ENCODE measurements at regions not wholly inside any gene's neighbourhood (a gene's known extent, or its start where the extent isn't known, plus 50 kb on each side); places are given as distances from the start of the nearest gene placed in this dataset.
"Not testable (repeated sequence)": the region's sequence is repeated elsewhere in the genome, so short reads cannot be mapped to it uniquely, and the experiment has no call there.

GRCh38 chr6:78533426-78533825 lies 333.9 kb upstream of the IRAK1BP1 start:
- Histone ChIP-seq H3K36me3 (ENCODE audit: low read depth, missing control alignments) (no peaks in the 10 kb centered on the region), H3K4me3 (no peak overlapping the region), H3K9me3 (no peaks in the 10 kb centered on the region), H3K4me1 (no peaks in the 10 kb centered on the region), H3K27ac (no peak overlapping the region), H3K27me3 (no peaks in the 10 kb centered on the region)
- TF ChIP-seq CTCF (IDR thresholded peaks at IDR 0.05) (no peak), POLR2A (IDR thresholded peaks at IDR 0.05) (no peak)
- 84 to 85% methylated on average over 3 of the region's 3 CpGs for WGBS, 2 donors
- DNase-seq: no peak
- intact Hi-C loops (cut with DNase I; ENCODE audit: low total_unique reads): no loop called here

GRCh38 chr6:78533876-78534275 lies 333.5 kb upstream of the IRAK1BP1 start:
- Histone ChIP-seq H3K27ac (no peak overlapping the region), H3K9me3 (no peaks in the 10 kb centered on the region), H3K4me3 (no peak overlapping the region), H3K4me1 (no peaks in the 10 kb centered on the region), H3K27me3 (no peaks in the 10 kb centered on the region), H3K36me3 (ENCODE audit: low read depth, missing control alignments) (no peaks in the 10 kb centered on the region)
- TF ChIP-seq POLR2A (IDR thresholded peaks at IDR 0.05): no peak
- no peak for TF ChIP-seq CTCF (IDR thresholded peaks at IDR 0.05)
- DNase-seq: no peak
- intact Hi-C loops (cut with DNase I; ENCODE audit: low total_unique reads): no loop called here

GRCh38 chr6:78538002-78538401 lies 329.3 kb upstream of the IRAK1BP1 start:
- Histone ChIP-seq H3K36me3 (ENCODE audit: low read depth, missing control alignments) (no peaks in the 10 kb centered on the region), H3K4me3 (no peak overlapping the region), H3K27me3 (no peaks in the 10 kb centered on the region), H3K27ac (no peak overlapping the region), H3K4me1 (no peaks in the 10 kb centered on the region), H3K9me3 (no peaks in the 10 kb centered on the region)
- intact Hi-C loops (cut with DNase I; ENCODE audit: low total_unique reads): no loop called here
- DNase-seq: no peak
- no peak for TF ChIP-seq CTCF (IDR thresholded peaks at IDR 0.05)
- WGBS, 2 donors: 77 to 84% methylated on average over 2 of the region's 2 CpGs

- H3K4me1 ChIP-seq; H3K27me3 ChIP-seq; intact Hi-C loops (cut with DNase I; ENCODE audit: low total_unique reads); H3K9me3 ChIP-seq; DNase-seq; H3K4me3 ChIP-seq; H3K36me3 ChIP-seq (ENCODE audit: low read depth, missing control alignments); H3K27ac ChIP-seq: not testable (repeated sequence)
- WGBS, 2 donors: 85 to 94% methylated on average over 3 of the region's 3 CpGs
Measured at GRCh38 chr6:78547636-78548035, 319.7 kb upstream of the IRAK1BP1 start.

GRCh38 chr6:78551361-78551760 lies 316.0 kb upstream of the IRAK1BP1 start:
- no peak overlapping the region for H3K4me3 ChIP-seq
- H3K9me3 ChIP-seq: no peaks in the 10 kb centered on the region
- no peaks in the 10 kb centered on the region for H3K4me1 ChIP-seq
- intact Hi-C loops (cut with DNase I; ENCODE audit: low total_unique reads): no loop called here
- no peak for DNase-seq
- no peak for TF ChIP-seq POLR2A (IDR thresholded peaks at IDR 0.05)
- TF ChIP-seq CTCF (IDR thresholded peaks at IDR 0.05): no peak
- H3K27me3 ChIP-seq: no peaks in the 10 kb centered on the region
- 81% methylated on average over 2 of the region's 2 CpGs for WGBS, 2 donors
- no peaks in the 10 kb centered on the region for H3K36me3 ChIP-seq (ENCODE audit: low read depth, missing control alignments)
- no peak overlapping the region for H3K27ac ChIP-seq
